CD14-positive monocyte (primary cell): ENCODE measurements at regions not wholly inside any gene's neighbourhood (a gene's known extent, or its start where the extent isn't known, plus 50 kb on each side); places are given as distances from the start of the nearest gene placed in this dataset.

ENCODE experiments used
- DNase-seq, 3 donors: peaks; one replicate each; pipeline ENCODE4 v3.0.0-alpha.2; 2011 to 2022
- H2AFZ ChIP-seq: 2 replicates; pipeline ENCODE4 v1.6.0; 2012; ENCODE audit warnings: mild to moderate bottlenecking, low read depth, low read length, inconsistent platforms; ENCODE audit not compliant: insufficient read depth, poor library complexity, severe bottlenecking
- H3K27ac ChIP-seq, 2 donors: 1 replicate in 1 of 2; 2 replicates in 1 of 2; pipeline ENCODE4 v1.5.1; 2012 to 2013; ENCODE audit warnings: low read length in 2 of 2, control low read depth in 1 of 2, inconsistent platforms in 1 of 2, low read depth in 1 of 2, mild to moderate bottlenecking in 1 of 2
- H3K27me3 ChIP-seq, 2 donors: one replicate each; pipeline versions ENCODE4 v1.6.0 to v1.6.1; 2011 to 2013; ENCODE audit warnings: low read length in 2 of 2; ENCODE audit not compliant: control insufficient read depth in 2 of 2, insufficient read depth in 2 of 2
- H3K36me3 ChIP-seq, 2 donors: replicated peaks in 1 of 2; 1 replicate in 1 of 2; 2 replicates in 1 of 2; pipeline versions ENCODE4 v1.5.1 to v1.6.1; 2012 to 2013; ENCODE audit warnings: low read length in 2 of 2, control low read depth in 1 of 2, inconsistent platforms in 1 of 2, mild to moderate bottlenecking in 1 of 2; ENCODE audit not compliant: insufficient read depth in 2 of 2, control insufficient read depth in 1 of 2
- H3K4me1 ChIP-seq, 2 donors: 1 replicate in 1 of 2; 2 replicates in 1 of 2; pipeline versions ENCODE4 v1.5.1 to v1.6.1; 2012 to 2013; ENCODE audit warnings: low read length in 2 of 2, control low read depth in 1 of 2, inconsistent platforms in 1 of 2, mild to moderate bottlenecking in 1 of 2, moderate library complexity in 1 of 2; ENCODE audit not compliant: insufficient read depth in 2 of 2, control insufficient read depth in 1 of 2
- H3K4me2 ChIP-seq: replicated peaks from 2 replicates; pipeline ENCODE3; 2012; ENCODE audit warnings: low read length, moderate library complexity, mild to moderate bottlenecking; ENCODE audit not compliant: poor library complexity, severe bottlenecking; ENCODE audit errors: extremely low read depth
- H3K4me3 ChIP-seq, 3 experiments: fragments of 200-600 bp in 1 of 3; sonication (generic) in 1 of 3; replicated peaks in 1 of 3; 1 replicate in 2 of 3; 2 replicates in 1 of 3; pipeline ENCODE4 v1.5.1; 2011 to 2013; ENCODE audit warnings: low read length in 3 of 3, mild to moderate bottlenecking in 3 of 3, control low read depth in 2 of 3, low read depth in 2 of 3, inconsistent platforms in 1 of 3, moderate library complexity in 1 of 3
- H3K79me2 ChIP-seq: 2 replicates; pipeline ENCODE4 v1.6.0; 2012; ENCODE audit warnings: mild to moderate bottlenecking, control low read depth, inconsistent platforms, low read length, moderate library complexity; ENCODE audit not compliant: insufficient read depth
- H3K9ac ChIP-seq: 2 replicates; pipeline ENCODE4 v1.6.0; 2017; ENCODE audit warnings: low read length, mild to moderate bottlenecking; ENCODE audit not compliant: insufficient read depth, poor library complexity, severe bottlenecking
- H3K9me3 ChIP-seq, 2 donors: replicated peaks in 1 of 2; 1 replicate in 1 of 2; 2 replicates in 1 of 2; pipeline versions ENCODE4 v1.5.1 to v1.6.1; 2012 to 2013; ENCODE audit warnings: low read length in 2 of 2, control low read depth in 1 of 2; ENCODE audit not compliant: control insufficient read depth in 1 of 2, insufficient read depth in 1 of 2
- H4K20me1 ChIP-seq: 2 replicates; pipeline ENCODE4 v1.6.0; 2012; ENCODE audit warnings: mild to moderate bottlenecking, low read length, control low read depth, moderate library complexity; ENCODE audit not compliant: insufficient read depth
- H3K27ac Mint-ChIP-seq, 7 donors: one replicate each; pipeline ENCODE4 v1.8.0; 2020; ENCODE audit warnings: mild to moderate bottlenecking in 7 of 7, mixed read lengths in 7 of 7, moderate library complexity in 6 of 7, inconsistent platforms in 2 of 7
- H3K27me3 Mint-ChIP-seq, 3 donors: one replicate each; pipeline ENCODE4 v1.8.0; 2021 to 2022; ENCODE audit warnings: low read depth in 3 of 3, mild to moderate bottlenecking in 3 of 3, mixed read lengths in 3 of 3, moderate library complexity in 3 of 3, inconsistent platforms in 1 of 3
- H3K36me3 Mint-ChIP-seq, 2 donors: one replicate each; pipeline ENCODE4 v1.8.0; 2020; ENCODE audit warnings: mixed read lengths in 2 of 2, inconsistent platforms in 1 of 2, mild to moderate bottlenecking in 1 of 2
- H3K4me1 Mint-ChIP-seq: one replicate; pipeline ENCODE4 v1.8.0; 2020; ENCODE audit warnings: mild to moderate bottlenecking, mixed read lengths
- H3K4me3 Mint-ChIP-seq, 2 donors: one replicate each; pipeline ENCODE4 v1.8.0; 2020; ENCODE audit warnings: mild to moderate bottlenecking in 2 of 2, mixed read lengths in 2 of 2, moderate library complexity in 1 of 2
- H3K9me3 Mint-ChIP-seq, 7 donors: one replicate each; pipeline ENCODE4 v1.8.0; 2020 to 2022; ENCODE audit warnings: mixed read lengths in 7 of 7, mild to moderate bottlenecking in 6 of 7, moderate library complexity in 6 of 7, inconsistent platforms in 2 of 7
- WGBS: methylation state at CpG from one replicate; pipeline ENCODE4 v1.1.5; 2013; ENCODE audit warnings: missing lambda C conversion rate; ENCODE audit not compliant: insufficient coverage; 5-methylcytosine and 5-hydroxymethylcytosine counted together
- intact Hi-C, 2 donors: fragments of 100-400 bp; cut with micrococcal nuclease; formaldehyde crosslinking; loops; one replicate each; pipeline versions ENCODE4 v1.15.0 to v1.15.1; 2023
- TF ChIP-seq, protein P1 (sequence below): fragments of 200-600 bp; IDR thresholded peaks from one replicate; pipeline ENCODE4 v1.8.0; 2022; ENCODE audit warnings: antibody characterized with exemption, mild to moderate bottlenecking

DNA sequence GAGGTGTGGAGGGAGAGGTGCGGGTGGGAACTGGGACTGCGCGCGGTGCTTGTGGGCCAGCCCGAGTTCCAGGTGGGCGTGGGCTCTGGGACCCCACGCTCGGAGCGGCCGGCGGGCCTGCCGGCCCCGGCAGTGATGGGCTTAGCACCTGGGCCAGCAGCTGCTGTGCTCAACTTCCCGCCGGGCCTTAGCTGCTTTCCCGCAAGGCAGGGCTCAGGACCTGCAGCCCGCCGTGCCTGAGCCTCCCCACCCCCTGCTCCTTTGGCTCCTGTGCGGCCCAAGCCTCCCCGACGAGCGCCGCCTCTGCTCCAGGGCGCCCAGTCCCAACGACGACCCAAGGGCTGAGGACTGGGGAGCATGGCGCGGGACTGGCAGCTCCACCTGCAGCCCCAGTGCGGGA is 232.7 kb downstream of the FGFR2 start:
- Mint-ChIP-seq H3K27ac (no peak overlapping the region), H3K9me3 (peaks cover 0 to 15% (median 6%) of the 10 kb centered on the region in 7 donors), H3K4me1 (no peaks in the 10 kb centered on the region), H3K36me3 (no peaks in the 10 kb centered on the region), H3K27me3 (peaks cover 0 to 5% (median 1%) of the 10 kb centered on the region in 3 donors), H3K4me3 (no peak overlapping the region)
- WGBS, result 96% methylated on average over 25 of the region's 29 CpGs
- Histone ChIP-seq H3K27ac (no peak overlapping the region), H3K4me1 (no peaks in the 10 kb centered on the region), H2AFZ (no peak overlapping the region), H3K9me3 (no peaks in the 10 kb centered on the region), H3K36me3 (no peaks in the 10 kb centered on the region), H3K27me3 (no peaks in the 10 kb centered on the region), H4K20me1 (no peaks in the 10 kb centered on the region), H3K9ac (no peak overlapping the region), H3K79me2 (no peaks in the 10 kb centered on the region), H3K4me2 (no peak overlapping the region), H3K4me3 (no peak overlapping the region)
- intact Hi-C loops, result no loop called here
- no peak for DNase-seq
- TF ChIP-seq, protein P1, sequence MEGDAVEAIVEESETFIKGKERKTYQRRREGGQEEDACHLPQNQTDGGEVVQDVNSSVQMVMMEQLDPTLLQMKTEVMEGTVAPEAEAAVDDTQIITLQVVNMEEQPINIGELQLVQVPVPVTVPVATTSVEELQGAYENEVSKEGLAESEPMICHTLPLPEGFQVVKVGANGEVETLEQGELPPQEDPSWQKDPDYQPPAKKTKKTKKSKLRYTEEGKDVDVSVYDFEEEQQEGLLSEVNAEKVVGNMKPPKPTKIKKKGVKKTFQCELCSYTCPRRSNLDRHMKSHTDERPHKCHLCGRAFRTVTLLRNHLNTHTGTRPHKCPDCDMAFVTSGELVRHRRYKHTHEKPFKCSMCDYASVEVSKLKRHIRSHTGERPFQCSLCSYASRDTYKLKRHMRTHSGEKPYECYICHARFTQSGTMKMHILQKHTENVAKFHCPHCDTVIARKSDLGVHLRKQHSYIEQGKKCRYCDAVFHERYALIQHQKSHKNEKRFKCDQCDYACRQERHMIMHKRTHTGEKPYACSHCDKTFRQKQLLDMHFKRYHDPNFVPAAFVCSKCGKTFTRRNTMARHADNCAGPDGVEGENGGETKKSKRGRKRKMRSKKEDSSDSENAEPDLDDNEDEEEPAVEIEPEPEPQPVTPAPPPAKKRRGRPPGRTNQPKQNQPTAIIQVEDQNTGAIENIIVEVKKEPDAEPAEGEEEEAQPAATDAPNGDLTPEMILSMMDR, result no peak

GRCh38 chr10:121368347-121369025 is 229.8 kb downstream of the FGFR2 start:
- WGBS, result 92% methylated on average over 9 of the region's 9 CpGs
- H3K4me1 Mint-ChIP-seq, result no peaks in the 10 kb centered on the region
- DNase-seq, result no peak
- TF ChIP-seq, protein P1, result no peak
- peaks cover 0 to 4% (median 1%) of the 10 kb centered on the region in 3 donors for H3K27me3 Mint-ChIP-seq
- Histone ChIP-seq H3K4me3 (no peak overlapping the region), H3K36me3 (no peaks in the 10 kb centered on the region), H3K27ac (no peak overlapping the region), H3K9ac (no peak overlapping the region), H3K4me1 (no peaks in the 10 kb centered on the region), H3K9me3 (no peaks in the 10 kb centered on the region), H3K27me3 (no peaks in the 10 kb centered on the region), H4K20me1 (no peaks in the 10 kb centered on the region), H3K4me2 (no peak overlapping the region), H2AFZ (no peak overlapping the region), H3K79me2 (no peaks in the 10 kb centered on the region)
- H3K27ac Mint-ChIP-seq, result no peak overlapping the region
- intact Hi-C loops, result no loop called here
- no peak overlapping the region for H3K4me3 Mint-ChIP-seq
- no peaks in the 10 kb centered on the region for H3K36me3 Mint-ChIP-seq
- peaks cover 0 to 12% (median 2%) of the 10 kb centered on the region in 7 donors for H3K9me3 Mint-ChIP-seq
